PC-3 (cell line): ENCODE measurements at regions not wholly inside any gene's neighbourhood (a gene's known extent, or its start where the extent isn't known, plus 50 kb on each side); places are given as distances from the start of the nearest gene placed in this dataset.

ENCODE experiments used
- ATAC-seq: fragments of 200-7000 bp; cut with Tn5 transposase; 2 replicates; pipeline ENCODE4 v1.9.1; 2020; ENCODE audit warnings: mild to moderate bottlenecking, moderate library complexity
- BruUV-seq: library from RNA; stranded (reverse); fragments of 400-500 nt; replicated peaks from 2 replicates; lab custom pipeline; 2021; lab: Mats Ljungman, UMichigan
- CTCF ChIA-PET: fragments of 300-600 bp; sonication (Branson Sonifier 250); formaldehyde crosslinking; loops from one replicate; lab custom pipeline; 2022; ENCODE audit warnings: antibody characterized with exemption; lab: Charles Lee
- POLR2A ChIA-PET: fragments of 300-600 bp; sonication (Branson Sonifier 250); formaldehyde crosslinking; loops from one replicate; lab custom pipeline; 2022; ENCODE audit warnings: antibody characterized with exemption; ENCODE audit not compliant: unreplicated experiment; lab: Charles Lee
- DNase-seq: peaks from one replicate; pipeline ENCODE4 v3.0.0-alpha.2; 2015
- H2AFZ ChIP-seq: fragments of 300-600 bp; sonication (generic); 2 replicates; pipeline ENCODE4 v1.6.0; 2016; ENCODE audit warnings: antibody characterized with exemption, low read length
- H3F3A ChIP-seq: fragments of 300-600 bp; sonication (generic); one replicate; pipeline ENCODE4 v1.6.0; 2017; ENCODE audit warnings: antibody characterized with exemption, low read length, control low read depth, mild to moderate bottlenecking; ENCODE audit not compliant: unreplicated experiment
- H3K27ac ChIP-seq: fragments of 300-600 bp; sonication (generic); 2 replicates; pipeline ENCODE4 v1.5.1; 2016; ENCODE audit warnings: mild to moderate bottlenecking, low read length
- H3K27me3 ChIP-seq: fragments of 300-600 bp; sonication (generic); 2 replicates; pipeline ENCODE4 v1.6.1; 2016; ENCODE audit warnings: low read length, mixed read lengths
- H3K36me3 ChIP-seq: fragments of 300-600 bp; sonication (generic); 2 replicates; pipeline ENCODE4 v1.6.1; 2016; ENCODE audit warnings: low read depth, mixed run types, low read length, mixed read lengths
- H3K4me1 ChIP-seq: fragments of 300-600 bp; sonication (generic); 2 replicates; pipeline ENCODE4 v1.5.1; 2016; ENCODE audit warnings: low read length; ENCODE audit not compliant: insufficient read depth
- H3K4me2 ChIP-seq: fragments of 300-600 bp; sonication (generic); 2 replicates; pipeline ENCODE4 v1.6.0; 2016; ENCODE audit warnings: low read length
- H3K4me3 ChIP-seq: fragments of 300-600 bp; sonication (generic); 2 replicates; pipeline ENCODE4 v1.5.1; 2016; ENCODE audit warnings: mild to moderate bottlenecking, low read length, mixed read lengths
- H3K79me2 ChIP-seq: fragments of 300-600 bp; sonication (generic); 2 replicates; pipeline ENCODE4 v1.6.1; 2017; ENCODE audit warnings: low read length, mixed read lengths
- H3K9ac ChIP-seq: fragments of 300-600 bp; sonication (generic); 2 replicates; pipeline ENCODE4 v1.6.0; 2016; ENCODE audit warnings: mild to moderate bottlenecking, low read length
- H3K9me2 ChIP-seq: fragments of 300-600 bp; sonication (generic); replicated peaks from 2 replicates; pipeline ENCODE4 v1.6.1; 2016; ENCODE audit warnings: mixed run types, low read length, mixed read lengths
- H3K9me3 ChIP-seq: fragments of 300-600 bp; sonication (generic); 2 replicates; pipeline ENCODE4 v1.6.1; 2016; ENCODE audit warnings: low read length, mixed read lengths
- H4K20me1 ChIP-seq: fragments of 300-600 bp; sonication (generic); 2 replicates; pipeline ENCODE4 v1.6.1; 2016; ENCODE audit warnings: low read length, mixed read lengths
- CTCF ChIP-seq: fragments of 300-600 bp; sonication (generic); conservative IDR thresholded peaks from 2 replicates; pipeline ENCODE4 v1.5.1; 2017; ENCODE audit warnings: antibody characterized with exemption, low read depth, mild to moderate bottlenecking, low read length
- EZH2 ChIP-seq: fragments of 300-600 bp; sonication (generic); IDR thresholded peaks from one replicate; pipeline ENCODE4 v1.6.1; 2017; ENCODE audit warnings: antibody characterized with exemption, mild to moderate bottlenecking, low read length; ENCODE audit not compliant: unreplicated experiment
- EZH2phosphoT487 ChIP-seq: fragments of 300-600 bp; sonication (generic); IDR thresholded peaks from 2 replicates; pipeline ENCODE4 v1.6.1; 2018; ENCODE audit warnings: mild to moderate bottlenecking, antibody characterized with exemption, low read length, borderline replicate concordance
- intact Hi-C: fragments of 100-400 bp; cut with micrococcal nuclease; formaldehyde crosslinking; loops from 2 replicates; pipeline ENCODE4 v1.9.0; 2023

- intact Hi-C loops: no loop called here
- DNase-seq (no peak), ATAC-seq (peak; percentile 33; the same call in 1 of the 2 replicates)
- ChIA-PET CTCF (no interaction called here), POLR2A (no interaction called here)
- BruUV-seq: no TSS peak
- Histone ChIP-seq H2AFZ (peak overlapping the region; percentile 21; the same call in 1 of the 2 replicates), H3K9ac (no peak overlapping the region), H3K4me3 (no peak overlapping the region), H3K9me2 (no peaks in the 10 kb centered on the region), H3K9me3 (no peaks in the 10 kb centered on the region), H3K27ac (no peak overlapping the region), H3K4me2 (no peak overlapping the region), H3K36me3 (no peaks in the 10 kb centered on the region), H3K4me1 (0 out of 2 replicates have a peak, but pooled peaks cover 7% of the 10 kb centered on the region), H3F3A (no peaks in the 10 kb centered on the region), H4K20me1 (no peaks in the 10 kb centered on the region), H3K27me3 (no peaks in the 10 kb centered on the region), H3K79me2 (no peaks in the 10 kb centered on the region)
- TF ChIP-seq EZH2: no peak
- TF ChIP-seq CTCF: no peak
- no peak for TF ChIP-seq EZH2phosphoT487
Measured at GRCh38 chr7:124643311-124643811, 122.2 kb downstream of the GPR37 start.

GRCh38 chr7:124635416-124635815, 130.2 kb downstream of the GPR37 start:
- H3K36me3 ChIP-seq: no peaks in the 10 kb centered on the region
- no peaks in the 10 kb centered on the region for H3K27me3 ChIP-seq
- H3K4me2 ChIP-seq: no peak overlapping the region
- intact Hi-C loops: no loop called here
- ChIA-PET CTCF (no interaction called here), POLR2A (no interaction called here)
- no peak overlapping the region for H3K27ac ChIP-seq
- DNase-seq (no peak), ATAC-seq (no peak)
- H3K4me3 ChIP-seq: no peak overlapping the region
- no peaks in the 10 kb centered on the region for H3K9me2 ChIP-seq
- no peak overlapping the region for H3K9ac ChIP-seq
- no peak overlapping the region for H2AFZ ChIP-seq
- no TSS peak for BruUV-seq
- H3K9me3 ChIP-seq: no peaks in the 10 kb centered on the region
- TF ChIP-seq EZH2 (no peak), EZH2phosphoT487 (no peak), CTCF (no peak)
- no peaks in the 10 kb centered on the region for H3F3A ChIP-seq
- H4K20me1 ChIP-seq: no peaks in the 10 kb centered on the region
- no peaks in the 10 kb centered on the region for H3K79me2 ChIP-seq
- H3K4me1 ChIP-seq: no peaks in the 10 kb centered on the region

- Histone ChIP-seq H3K9me2 (no peaks in the 10 kb centered on the region), H3K4me1 (no peaks in the 10 kb centered on the region), H3K4me3 (no peak overlapping the region), H3K36me3 (no peaks in the 10 kb centered on the region), H2AFZ (no peak overlapping the region), H3K9ac (no peak overlapping the region), H4K20me1 (no peaks in the 10 kb centered on the region), H3K4me2 (no peak overlapping the region), H3K79me2 (no peaks in the 10 kb centered on the region), H3K27me3 (no peaks in the 10 kb centered on the region), H3K27ac (no peak overlapping the region), H3K9me3 (no peaks in the 10 kb centered on the region), H3F3A (no peaks in the 10 kb centered on the region)
- POLR2A ChIA-PET: no interaction called here
- DNase-seq (no peak), ATAC-seq (no peak)
- TF ChIP-seq CTCF (no peak), EZH2 (no peak), EZH2phosphoT487 (no peak)
- no TSS peak for BruUV-seq
- CTCF ChIA-PET: no interaction called here
- intact Hi-C loops: no loop called here
Measured at GRCh38 chr7:124633740-124634139, 131.9 kb downstream of the GPR37 start.
